Dendritic cell treated with granulocyte-macrophage colony-stimulating factor and Interleukin-4, amounts not matched to agents 40 ng/mL and 50 ng/mL, for 4 days (primary cell): ENCODE measurements at regions not wholly inside any gene's neighbourhood (a gene's known extent, or its start where the extent isn't known, plus 50 kb on each side); places are given as distances from the start of the nearest gene placed in this dataset.

Experiments used
- H3K27ac Mint-ChIP-seq: one replicate; pipeline ENCODE4 v1.8.0; 2022; ENCODE audit warnings: mild to moderate bottlenecking, mixed read lengths
- H3K27me3 Mint-ChIP-seq: one replicate; pipeline ENCODE4 v1.8.0; 2022; ENCODE audit warnings: mild to moderate bottlenecking, mixed read lengths
- H3K36me3 Mint-ChIP-seq: one replicate; pipeline ENCODE4 v1.8.0; 2022; ENCODE audit warnings: low read depth, mixed read lengths
- H3K4me1 Mint-ChIP-seq: one replicate; pipeline ENCODE4 v1.8.0; 2022; ENCODE audit warnings: low read depth, mixed read lengths
- H3K4me3 Mint-ChIP-seq: one replicate; pipeline ENCODE4 v1.8.0; 2022; ENCODE audit warnings: mild to moderate bottlenecking, moderate library complexity, mixed read lengths
- H3K9me3 Mint-ChIP-seq: one replicate; pipeline ENCODE4 v1.8.0; 2022; ENCODE audit warnings: mixed read lengths
- intact Hi-C: fragments of 100-400 bp; cut with micrococcal nuclease; formaldehyde crosslinking; loops from one replicate; pipeline ENCODE4 v1.15.0; 2022

DNA sequence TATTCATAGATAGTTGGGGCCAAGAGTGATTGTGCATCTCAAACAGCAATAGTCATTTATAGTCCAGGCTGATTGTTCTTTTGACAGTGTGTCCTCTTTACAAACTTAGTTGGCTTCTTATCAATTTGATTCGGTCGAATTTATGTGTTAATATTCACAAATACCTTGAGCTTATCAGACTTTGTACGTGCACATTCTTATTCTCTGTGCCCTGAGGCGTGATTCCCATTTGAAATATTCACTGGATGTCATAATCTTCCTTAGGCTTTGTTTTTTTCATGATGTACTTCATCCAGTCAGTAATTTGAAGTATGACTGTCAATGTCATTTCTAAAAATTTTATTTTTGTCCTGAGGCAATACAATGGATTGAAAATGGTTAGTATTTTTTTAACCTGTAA lies 263.5 kb upstream of the PCDH7 start:
- H3K9me3 Mint-ChIP-seq = peaks cover 11% of the 10 kb centered on the region
- no peaks in the 10 kb centered on the region for H3K4me1 Mint-ChIP-seq
- no peaks in the 10 kb centered on the region for H3K27me3 Mint-ChIP-seq
- no peak overlapping the region for H3K4me3 Mint-ChIP-seq
- intact Hi-C loops = no loop called here
- no peaks in the 10 kb centered on the region for H3K36me3 Mint-ChIP-seq
- H3K27ac Mint-ChIP-seq = no peak overlapping the region

DNA sequence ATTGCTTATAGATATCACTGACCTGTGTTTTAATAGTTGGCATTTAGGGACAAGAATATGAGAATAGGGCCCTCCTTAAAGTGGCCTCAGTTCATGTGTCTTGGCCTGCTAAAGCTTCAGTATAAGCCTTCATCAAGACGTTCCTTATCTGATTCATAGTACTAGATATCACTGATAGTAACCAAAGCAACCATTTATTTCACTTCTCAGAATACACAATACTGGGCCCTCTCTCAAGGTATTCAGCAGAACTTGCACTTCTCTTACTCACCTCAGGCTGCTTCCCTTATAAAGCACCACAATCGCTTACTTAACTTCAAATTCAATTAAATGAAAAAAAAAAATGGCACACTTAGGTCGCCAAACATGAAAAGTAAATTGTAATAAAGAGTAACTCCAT lies 259.4 kb upstream of the PCDH7 start:
- Mint-ChIP-seq H3K4me3 (no peak overlapping the region), H3K9me3 (no peaks in the 10 kb centered on the region), H3K36me3 (no peaks in the 10 kb centered on the region), H3K27ac (no peak overlapping the region), H3K27me3 (no peaks in the 10 kb centered on the region), H3K4me1 (no peaks in the 10 kb centered on the region)
- intact Hi-C loops = no loop called here

DNA sequence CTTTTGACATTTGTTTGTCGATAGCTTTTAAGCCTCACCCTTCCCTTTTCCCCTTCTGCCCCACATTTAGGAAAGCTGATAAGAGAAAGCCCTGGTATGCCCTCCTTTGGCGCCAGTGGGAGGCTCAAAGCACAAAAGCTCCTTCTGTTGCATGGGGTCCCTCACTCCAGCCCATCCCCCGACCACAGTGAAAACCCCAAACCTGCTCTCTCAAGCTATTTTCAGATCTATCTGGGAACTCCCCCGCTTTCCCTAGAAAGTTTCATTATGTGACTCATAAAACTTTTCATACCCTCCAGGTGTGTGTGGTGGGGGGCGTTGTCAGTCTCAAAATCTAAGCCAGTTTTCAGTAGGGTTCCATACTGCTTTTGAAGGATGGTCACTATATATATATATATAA lies 259.0 kb upstream of the PCDH7 start:
- H3K4me1 Mint-ChIP-seq = no peaks in the 10 kb centered on the region

DNA sequence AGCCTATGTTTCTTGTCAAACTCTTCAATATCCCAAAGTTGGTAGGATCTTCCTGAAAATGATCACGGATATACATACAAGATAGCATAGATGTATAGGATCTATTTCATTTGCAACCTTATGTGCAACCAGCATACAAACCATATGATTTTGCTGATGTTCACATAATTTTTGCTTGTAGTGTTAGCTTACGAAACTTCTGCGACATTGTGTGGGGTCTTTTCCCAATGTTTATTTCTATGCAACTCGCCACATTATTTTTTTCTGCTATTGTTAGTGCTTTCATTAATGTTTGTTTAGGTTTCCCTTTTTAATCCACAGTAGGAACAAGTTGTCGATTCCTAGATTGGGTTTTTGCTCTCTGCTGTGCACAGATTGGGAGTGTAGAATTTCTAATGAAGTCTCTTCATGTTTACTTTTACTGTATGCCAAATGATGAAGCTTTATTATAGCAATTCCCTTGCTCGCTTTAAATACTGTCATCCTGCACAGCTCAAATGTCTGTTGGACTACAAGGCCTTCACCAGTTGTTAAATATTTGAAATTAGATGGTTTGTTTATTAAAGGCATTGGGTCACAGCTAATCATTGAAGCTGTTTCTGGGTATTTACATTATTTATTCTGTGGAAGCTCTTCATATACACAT lies 257.6 kb upstream of the PCDH7 start:
- intact Hi-C loops = no loop called here
- H3K36me3 Mint-ChIP-seq = no peaks in the 10 kb centered on the region
- no peak overlapping the region for H3K27ac Mint-ChIP-seq
- no peaks in the 10 kb centered on the region for H3K4me1 Mint-ChIP-seq
- no peaks in the 10 kb centered on the region for H3K9me3 Mint-ChIP-seq
- no peak overlapping the region for H3K4me3 Mint-ChIP-seq
- no peaks in the 10 kb centered on the region for H3K27me3 Mint-ChIP-seq

More for the DNA sequence above, 259.0 kb upstream of the PCDH7 start:
- Mint-ChIP-seq H3K36me3 (no peaks in the 10 kb centered on the region), H3K4me3 (no peak overlapping the region), H3K27ac (no peak overlapping the region), H3K9me3 (no peaks in the 10 kb centered on the region), H3K27me3 (no peaks in the 10 kb centered on the region)
- intact Hi-C loops = no loop called here

DNA sequence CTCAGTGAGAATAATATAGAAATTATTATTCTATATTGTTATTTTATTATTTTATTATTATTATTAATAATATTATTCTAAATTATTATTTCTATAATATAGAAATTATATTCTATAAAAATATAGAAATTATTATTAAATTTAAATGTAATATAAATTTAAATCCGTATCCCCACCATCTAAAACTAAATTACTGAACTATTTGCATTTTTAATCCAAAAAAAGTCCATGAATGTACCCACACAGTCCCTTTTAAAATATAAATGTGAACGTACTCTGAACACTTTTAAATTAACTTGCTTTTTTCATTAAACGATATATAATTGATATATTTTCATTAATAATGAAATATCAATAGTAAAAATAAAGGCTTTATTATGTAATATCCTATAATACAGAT lies 248.3 kb upstream of the PCDH7 start:
- Mint-ChIP-seq H3K27me3 (no peaks in the 10 kb centered on the region), H3K4me3 (no peak overlapping the region), H3K27ac (no peak overlapping the region), H3K9me3 (no peaks in the 10 kb centered on the region), H3K4me1 (no peaks in the 10 kb centered on the region), H3K36me3 (no peaks in the 10 kb centered on the region)
- intact Hi-C loops = no loop called here

DNA sequence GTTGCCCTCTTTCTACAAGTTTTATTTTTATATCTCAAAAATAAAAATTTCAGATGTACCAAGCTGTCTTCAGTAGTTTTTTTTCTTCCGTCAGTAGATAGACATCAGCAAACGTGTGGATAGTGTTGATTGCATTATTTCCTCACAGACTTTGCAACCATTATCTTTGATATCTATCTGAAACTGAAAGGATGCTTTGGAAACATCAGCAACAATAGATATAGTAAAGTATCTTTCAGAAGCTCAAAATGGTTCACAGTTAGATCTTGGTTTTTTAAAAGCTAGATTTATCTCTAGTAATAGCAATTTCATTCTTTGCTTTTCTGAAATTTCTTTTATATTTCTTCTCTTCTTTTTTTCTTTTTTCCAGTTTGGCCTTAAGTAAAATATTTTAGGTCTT lies 246.9 kb upstream of the PCDH7 start:
- H3K27ac Mint-ChIP-seq = no peak overlapping the region

DNA sequence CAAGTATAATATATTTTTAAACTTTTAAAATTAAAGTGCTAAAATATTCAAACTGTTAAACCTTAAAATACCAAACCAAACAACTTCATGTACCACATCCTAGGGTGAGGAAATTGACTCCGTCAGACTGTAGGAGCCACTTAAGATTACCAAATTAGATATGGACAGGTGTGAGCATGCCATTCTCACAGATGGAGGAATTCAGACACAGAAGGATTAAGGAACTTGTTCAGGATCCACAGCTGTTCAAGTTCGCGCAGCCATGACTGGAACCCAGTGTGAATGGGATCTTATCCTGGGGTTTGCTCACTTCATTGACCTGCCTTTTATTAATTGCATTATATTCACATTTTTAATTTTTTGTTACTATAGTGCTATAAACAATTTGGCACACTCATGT lies 224.9 kb upstream of the PCDH7 start:
- H3K36me3 Mint-ChIP-seq = no peaks in the 10 kb centered on the region
- peaks cover 9% of the 10 kb centered on the region for H3K9me3 Mint-ChIP-seq
- no peak overlapping the region for H3K27ac Mint-ChIP-seq

More for the DNA sequence above, 246.9 kb upstream of the PCDH7 start:
- Mint-ChIP-seq H3K36me3 (no peaks in the 10 kb centered on the region), H3K27me3 (no peaks in the 10 kb centered on the region), H3K4me1 (no peaks in the 10 kb centered on the region), H3K4me3 (no peak overlapping the region), H3K9me3 (no peaks in the 10 kb centered on the region)
- intact Hi-C loops = no loop called here

DNA sequence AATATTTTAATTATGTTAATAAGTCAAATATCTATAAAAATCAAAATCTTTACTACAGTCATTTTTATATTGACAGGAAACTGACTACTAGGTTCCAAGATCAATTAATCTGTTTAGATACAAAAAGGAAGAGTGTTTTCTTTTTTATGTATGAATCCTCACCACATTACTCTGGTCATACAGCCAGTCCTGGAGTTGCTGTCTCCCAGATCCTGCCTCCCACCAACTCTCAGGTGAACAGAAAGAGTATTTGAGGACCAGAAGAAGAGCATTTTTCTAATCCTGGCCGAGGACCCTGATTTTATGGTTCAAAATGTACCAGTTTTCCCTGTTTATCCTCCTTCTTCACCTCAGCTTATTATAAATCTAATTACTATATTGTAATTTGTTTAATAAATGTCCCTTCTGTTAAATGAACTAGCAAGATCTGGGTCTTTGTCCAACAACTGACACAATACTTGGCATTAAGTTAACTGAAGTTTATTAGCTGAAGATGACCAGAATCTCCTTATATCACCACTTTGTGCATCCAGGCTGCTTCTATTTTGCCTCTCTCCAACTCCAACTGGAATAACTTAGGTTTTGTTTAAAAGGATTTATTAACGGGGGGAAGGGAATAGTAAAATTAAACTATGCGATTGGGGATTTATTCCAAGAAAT lies 224.4 kb upstream of the PCDH7 start:
- intact Hi-C loops = no loop called here
- Mint-ChIP-seq H3K9me3 (peaks cover 12% of the 10 kb centered on the region), H3K27ac (no peak overlapping the region), H3K36me3 (no peaks in the 10 kb centered on the region), H3K4me3 (no peak overlapping the region), H3K4me1 (no peaks in the 10 kb centered on the region), H3K27me3 (no peaks in the 10 kb centered on the region)

More for the DNA sequence above, 224.9 kb upstream of the PCDH7 start:
- Mint-ChIP-seq H3K4me3 (no peak overlapping the region), H3K4me1 (no peaks in the 10 kb centered on the region), H3K27me3 (no peaks in the 10 kb centered on the region)
- intact Hi-C loops = no loop called here

DNA sequence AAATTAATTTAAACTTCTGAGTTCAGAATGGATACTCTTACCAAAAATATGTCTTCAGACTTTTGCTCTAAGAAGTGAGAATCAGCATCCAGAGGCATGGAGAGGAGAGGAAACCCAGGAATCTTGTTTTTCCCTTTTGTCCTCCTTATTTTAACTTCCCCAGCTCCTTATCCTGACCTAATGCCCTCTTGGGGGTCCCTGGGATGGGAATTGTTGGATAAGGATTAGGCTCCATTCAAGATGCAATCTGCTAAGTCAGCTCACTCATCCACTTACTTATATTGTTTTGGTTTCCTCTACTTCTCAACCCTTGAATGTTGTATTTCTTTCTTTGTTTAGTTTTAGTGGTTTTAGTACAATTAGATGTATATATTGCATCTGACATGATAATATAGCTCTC lies 208.4 kb upstream of the PCDH7 start:
- Mint-ChIP-seq H3K4me1 (no peaks in the 10 kb centered on the region), H3K27me3 (no peaks in the 10 kb centered on the region), H3K9me3 (no peaks in the 10 kb centered on the region), H3K36me3 (no peaks in the 10 kb centered on the region), H3K4me3 (no peak overlapping the region), H3K27ac (no peak overlapping the region)
- intact Hi-C loops = no loop called here

DNA sequence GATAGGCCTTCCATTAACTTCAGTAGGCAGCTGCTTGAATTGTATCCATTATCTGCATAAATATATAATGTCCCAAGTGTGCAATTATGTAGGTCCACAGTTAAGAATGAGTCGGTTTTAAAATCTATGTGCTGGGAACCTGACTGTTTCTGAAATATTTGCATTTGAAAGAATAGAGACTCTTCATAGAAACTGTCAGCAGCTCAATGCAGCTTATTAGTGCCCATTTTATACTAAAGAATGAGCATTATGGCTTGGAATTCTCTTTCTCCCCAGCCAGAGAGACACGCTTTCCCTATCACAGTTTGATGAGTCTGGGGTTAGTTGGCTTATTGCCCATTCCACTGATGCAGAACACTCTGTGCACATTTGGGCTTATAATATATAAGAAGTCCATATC lies 202.0 kb upstream of the PCDH7 start:
- intact Hi-C loops = no loop called here
- Mint-ChIP-seq H3K4me3 (no peak overlapping the region), H3K9me3 (no peaks in the 10 kb centered on the region), H3K36me3 (no peaks in the 10 kb centered on the region), H3K4me1 (no peaks in the 10 kb centered on the region), H3K27me3 (no peaks in the 10 kb centered on the region), H3K27ac (no peak overlapping the region)

DNA sequence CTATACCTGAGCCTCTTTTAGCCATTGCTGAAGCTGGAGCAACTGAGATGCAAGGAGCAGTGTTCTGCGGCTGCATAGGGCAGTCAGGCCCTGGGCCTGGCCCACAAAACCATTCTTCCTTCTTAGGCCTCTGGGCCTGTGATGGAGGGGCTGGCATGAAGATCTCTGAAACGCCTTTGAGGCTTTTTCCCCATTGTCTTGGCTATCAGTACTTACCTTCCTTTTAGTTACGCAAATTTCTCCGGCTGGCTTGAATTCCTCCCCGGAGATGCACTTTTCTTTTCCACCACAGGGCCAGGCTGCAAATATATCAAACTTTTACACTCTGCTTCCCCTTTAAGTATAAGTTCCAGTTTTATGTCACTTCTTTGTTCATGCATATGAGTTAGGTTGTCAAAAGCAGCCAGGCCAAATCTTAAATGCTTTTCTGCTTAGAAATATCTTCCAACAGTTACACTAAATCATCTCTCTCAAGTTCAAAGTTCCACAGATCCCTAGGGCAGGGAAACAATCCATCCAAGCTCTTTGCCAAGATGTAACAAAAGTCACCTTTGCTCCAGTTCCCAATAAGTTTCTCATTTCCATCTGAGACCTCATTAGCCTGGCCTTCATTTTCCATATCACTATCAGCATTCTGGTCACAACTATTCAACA lies 194.4 kb upstream of the PCDH7 start:
- Mint-ChIP-seq H3K27me3 (no peaks in the 10 kb centered on the region), H3K36me3 (no peaks in the 10 kb centered on the region), H3K4me3 (no peak overlapping the region), H3K4me1 (no peaks in the 10 kb centered on the region), H3K27ac (no peak overlapping the region), H3K9me3 (peaks cover 13% of the 10 kb centered on the region)
- intact Hi-C loops = no loop called here

DNA sequence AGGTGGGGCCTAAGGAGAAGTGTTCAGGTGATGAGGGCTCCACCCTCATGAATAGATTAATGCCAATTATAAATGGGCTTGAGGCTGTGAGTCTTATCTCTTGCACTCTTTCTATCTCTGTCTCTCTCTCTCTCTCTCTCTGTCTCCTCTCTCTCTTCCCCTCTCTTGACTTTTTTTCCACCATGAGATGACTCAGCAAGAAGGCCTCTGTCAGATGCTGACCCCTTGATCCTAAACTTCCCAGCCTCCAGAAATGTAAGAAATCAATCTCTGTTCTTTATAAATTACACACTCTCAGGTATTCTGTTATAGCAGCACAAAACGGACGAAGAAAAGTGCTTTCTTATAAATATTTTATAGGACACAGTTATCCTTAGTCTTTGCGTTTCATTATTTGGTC lies 184.9 kb upstream of the PCDH7 start:
- H3K27me3 Mint-ChIP-seq = no peaks in the 10 kb centered on the region
- intact Hi-C loops = no loop called here
- no peaks in the 10 kb centered on the region for H3K4me1 Mint-ChIP-seq
- H3K27ac Mint-ChIP-seq = no peak overlapping the region
- no peaks in the 10 kb centered on the region for H3K36me3 Mint-ChIP-seq
- no peaks in the 10 kb centered on the region for H3K9me3 Mint-ChIP-seq
- no peak overlapping the region for H3K4me3 Mint-ChIP-seq

DNA sequence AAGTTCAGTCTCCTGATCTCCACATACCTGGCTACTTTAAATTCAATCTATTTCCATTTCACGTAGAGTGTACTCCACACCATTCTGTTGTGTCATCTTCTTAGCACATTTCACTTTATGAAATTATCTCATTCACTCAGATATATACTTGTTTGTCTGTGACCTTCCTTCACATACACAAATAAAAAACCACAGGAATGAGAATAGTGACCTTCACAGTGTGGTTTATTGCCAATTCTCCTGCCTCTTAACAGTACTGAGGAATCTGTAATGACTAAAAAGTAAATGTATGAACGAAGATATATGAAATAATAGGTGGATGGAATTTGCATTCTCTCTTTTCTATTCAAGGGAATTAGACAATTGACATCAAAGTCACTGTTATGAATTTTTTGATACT lies 183.9 kb upstream of the PCDH7 start:
- no peaks in the 10 kb centered on the region for H3K4me1 Mint-ChIP-seq
- H3K27me3 Mint-ChIP-seq = no peaks in the 10 kb centered on the region
- intact Hi-C loops = no loop called here
- no peaks in the 10 kb centered on the region for H3K9me3 Mint-ChIP-seq
- no peak overlapping the region for H3K27ac Mint-ChIP-seq
- H3K4me3 Mint-ChIP-seq = no peak overlapping the region
- no peaks in the 10 kb centered on the region for H3K36me3 Mint-ChIP-seq

DNA sequence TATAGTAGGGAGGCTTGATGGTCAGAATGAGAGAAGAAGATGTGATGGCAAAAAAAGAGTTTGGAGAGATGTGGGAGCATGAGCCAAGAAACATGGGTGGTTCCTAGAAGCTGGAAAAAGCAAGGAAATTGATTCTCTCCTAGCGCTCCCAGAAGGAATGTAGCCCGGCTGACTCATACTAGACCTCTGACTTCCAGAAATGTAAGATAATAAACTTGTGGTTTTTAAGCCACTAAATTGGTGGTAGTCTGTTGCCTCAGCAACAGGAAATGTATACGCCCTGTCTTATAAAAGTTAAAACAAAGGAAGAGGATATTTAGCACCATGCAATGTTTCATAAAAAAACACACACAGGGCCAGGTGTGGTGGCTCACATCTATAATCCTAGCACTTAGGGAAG lies 182.7 kb upstream of the PCDH7 start:
- no peaks in the 10 kb centered on the region for H3K9me3 Mint-ChIP-seq
- no peak overlapping the region for H3K4me3 Mint-ChIP-seq
- H3K36me3 Mint-ChIP-seq = no peaks in the 10 kb centered on the region
- H3K4me1 Mint-ChIP-seq = no peaks in the 10 kb centered on the region
- H3K27ac Mint-ChIP-seq = no peak overlapping the region
- intact Hi-C loops = no loop called here
- no peaks in the 10 kb centered on the region for H3K27me3 Mint-ChIP-seq

DNA sequence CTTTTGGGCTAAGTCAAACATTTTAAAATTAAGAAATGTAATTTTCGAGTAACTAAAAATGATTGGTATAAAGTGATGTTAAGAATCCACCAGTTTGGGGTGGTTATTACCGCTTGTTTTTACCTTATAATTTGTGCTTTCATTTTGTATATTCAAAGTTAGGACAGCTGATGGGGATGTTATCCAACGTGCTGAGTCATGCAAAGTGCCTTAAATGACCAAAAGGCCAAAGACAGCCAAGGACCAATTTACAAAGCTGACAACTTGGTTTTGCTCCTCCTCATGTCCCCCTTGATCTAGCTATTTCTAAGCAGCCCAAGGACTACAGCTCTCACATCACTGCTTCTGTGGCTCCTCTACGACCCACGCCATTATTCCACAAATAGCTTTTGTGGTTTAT lies 181.4 kb upstream of the PCDH7 start:
- H3K4me3 Mint-ChIP-seq = no peak overlapping the region
- H3K9me3 Mint-ChIP-seq = no peaks in the 10 kb centered on the region
- H3K27me3 Mint-ChIP-seq = no peaks in the 10 kb centered on the region
- no peaks in the 10 kb centered on the region for H3K36me3 Mint-ChIP-seq
- intact Hi-C loops = no loop called here
- H3K4me1 Mint-ChIP-seq = no peaks in the 10 kb centered on the region
- H3K27ac Mint-ChIP-seq = no peak overlapping the region
